Common myeloid progenitor, CD34-positive (primary cell): ENCODE measurements at regions not wholly inside any gene's neighbourhood (a gene's known extent, or its start where the extent isn't known, plus 50 kb on each side); places are given as distances from the start of the nearest gene placed in this dataset.

Experiments used
- CTCF ChIA-PET: fragments of 350-600 bp; sonication (Branson Sonifier 250); formaldehyde crosslinking; loops from one replicate; lab custom pipeline; 2021; ENCODE audit warnings: antibody characterized with exemption; lab: Charles Lee
- POLR2A ChIA-PET: fragments of 350-600 bp; sonication (Branson Sonifier 250); formaldehyde crosslinking; loops from one replicate; lab custom pipeline; 2021; ENCODE audit warnings: antibody characterized with exemption; lab: Charles Lee
- DNase-seq, 3 donors: peaks; one replicate each; pipeline versions ENCODE4 v3.0.0 to v3.0.0-alpha.2; 2013
- H3K27ac ChIP-seq, 2 experiments: 1 replicate in 1 of 2; 2 replicates in 1 of 2; pipeline ENCODE4 v1.7.0; 2013; ENCODE audit warnings: inconsistent platforms in 2 of 2, low read length in 2 of 2, mild to moderate bottlenecking in 2 of 2, low read depth in 1 of 2, moderate library complexity in 1 of 2; ENCODE audit not compliant: severe bottlenecking in 2 of 2, insufficient read depth in 1 of 2, poor library complexity in 1 of 2
- H3K27me3 ChIP-seq, 5 experiments: replicated peaks in 2 of 5; 1 replicate in 3 of 5; 2 replicates in 2 of 5; pipeline versions ENCODE4 v1.6.1 to v1.7.0; 2013; ENCODE audit warnings: low read length in 4 of 5, mild to moderate bottlenecking in 2 of 5, moderate library complexity in 2 of 5, inconsistent platforms in 1 of 5; ENCODE audit not compliant: insufficient read depth in 5 of 5, control insufficient read depth in 4 of 5
- H3K36me3 ChIP-seq, 4 experiments: 1 replicate in 2 of 4; 2 replicates in 2 of 4; pipeline versions ENCODE4 v1.6.1 to v1.7.0; 2013; ENCODE audit warnings: low read length in 3 of 4, control low read depth in 1 of 4, mild to moderate bottlenecking in 1 of 4; ENCODE audit not compliant: control insufficient read depth in 4 of 4, insufficient read depth in 4 of 4
- H3K4me1 ChIP-seq, 4 experiments: 1 replicate in 3 of 4; 2 replicates in 1 of 4; pipeline versions ENCODE4 v1.6.1 to v1.7.1; 2013; ENCODE audit warnings: low read length in 3 of 4, mild to moderate bottlenecking in 3 of 4, control low read depth in 1 of 4, inconsistent platforms in 1 of 4, moderate library complexity in 1 of 4; ENCODE audit not compliant: control insufficient read depth in 4 of 4, insufficient read depth in 4 of 4; ENCODE audit errors: control extremely low read depth in 1 of 4
- H3K4me3 ChIP-seq, 7 experiments: 1 replicate in 4 of 7; 2 replicates in 3 of 7; pipeline versions ENCODE4 v1.5.1 to v1.7.0; 2013; ENCODE audit warnings: mild to moderate bottlenecking in 7 of 7, low read length in 6 of 7, moderate library complexity in 6 of 7, inconsistent platforms in 2 of 7, low read depth in 2 of 7, control low read depth in 1 of 7; ENCODE audit not compliant: insufficient read depth in 4 of 7, control insufficient read depth in 1 of 7; ENCODE audit errors: extremely low read depth in 1 of 7
- H3K9me3 ChIP-seq, 5 experiments: 1 replicate in 4 of 5; 2 replicates in 1 of 5; pipeline versions ENCODE4 v1.6.1 to v1.7.1; 2013; ENCODE audit warnings: low read length in 4 of 5, mild to moderate bottlenecking in 2 of 5, inconsistent platforms in 1 of 5, low read depth in 1 of 5, moderate library complexity in 1 of 5; ENCODE audit not compliant: control insufficient read depth in 4 of 5, insufficient read depth in 2 of 5; ENCODE audit errors: control extremely low read depth in 1 of 5
- WGBS: methylation state at CpG from one replicate; pipeline ENCODE4 v1.1.5; 2013; ENCODE audit not compliant: insufficient coverage; 5-methylcytosine and 5-hydroxymethylcytosine counted together

DNA sequence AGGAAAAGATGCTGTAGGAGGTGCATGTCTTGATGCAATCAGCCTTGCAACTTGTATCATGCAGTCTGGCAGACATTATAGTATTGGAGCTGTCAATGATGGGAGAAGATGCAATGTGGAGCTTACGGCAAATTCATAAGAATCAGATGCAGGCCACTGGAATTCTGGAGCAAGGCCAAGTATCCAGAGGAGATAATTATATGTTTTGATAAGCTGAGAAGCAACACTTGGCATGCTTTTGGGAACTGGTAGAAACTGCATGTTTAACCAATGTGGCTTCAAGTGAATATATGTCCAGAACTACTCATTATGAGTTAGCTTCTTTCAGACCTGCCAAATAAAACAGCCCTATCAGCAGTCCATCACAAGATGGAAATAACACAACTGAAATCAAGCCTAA is 249.1 kb upstream of the PPFIA2 start:
- no peak for DNase-seq
- ChIA-PET CTCF (no interaction called here), POLR2A (no interaction called here)
- no peak overlapping the region for H3K4me3 ChIP-seq
- H3K36me3 ChIP-seq = no peaks in the 10 kb centered on the region
- H3K9me3 ChIP-seq = peaks cover 0 to 1% (median 0%) of the 10 kb centered on the region in 5 experiments
- WGBS = 100% methylated on average over 1 of the region's 1 CpG
- H3K4me1 ChIP-seq = no peaks in the 10 kb centered on the region
- H3K27me3 ChIP-seq = peaks cover 0 to 2% (median 0%) of the 10 kb centered on the region in 5 experiments
- no peak overlapping the region for H3K27ac ChIP-seq

DNA sequence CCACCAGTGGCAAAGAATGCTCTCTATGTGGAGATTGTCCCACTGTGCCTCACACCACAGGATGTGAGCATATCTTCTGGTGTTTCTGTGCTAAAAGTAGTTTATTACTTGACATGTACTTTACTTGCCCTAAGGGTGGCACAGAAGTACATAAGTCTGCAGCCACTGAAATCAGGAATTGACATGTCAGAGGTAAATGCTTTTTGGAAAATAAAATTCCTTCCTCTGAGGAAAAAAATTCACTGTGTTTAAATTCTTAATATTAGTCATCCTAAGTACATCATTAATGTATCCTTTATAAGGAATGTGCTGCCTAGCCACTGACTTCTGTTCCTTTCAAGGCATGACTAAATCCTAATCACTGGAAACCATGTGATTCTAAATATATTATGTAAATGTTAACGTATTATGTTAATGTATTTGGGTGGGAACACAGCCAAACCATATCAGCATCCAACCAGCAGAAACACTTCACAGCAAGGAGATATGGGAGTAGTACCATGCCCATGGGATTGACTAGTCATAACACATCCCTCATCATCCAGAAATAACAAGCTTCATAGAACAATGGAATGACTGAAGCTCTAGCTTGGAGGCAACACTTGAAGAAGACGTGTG is 239.7 kb upstream of the PPFIA2 start:
- H3K4me3 ChIP-seq = no peak overlapping the region
- H3K9me3 ChIP-seq = no peaks in the 10 kb centered on the region
- ChIA-PET CTCF (no interaction called here), POLR2A (no interaction called here)
- H3K4me1 ChIP-seq = no peaks in the 10 kb centered on the region
- H3K27ac ChIP-seq = no peak overlapping the region
- H3K27me3 ChIP-seq = no peaks in the 10 kb centered on the region
- DNase-seq = no peak
- WGBS = 100% methylated on average over 1 of the region's 2 CpGs
- no peaks in the 10 kb centered on the region for H3K36me3 ChIP-seq

- CTCF ChIA-PET = interaction anchor here (0.7 to 4.0 kb wide), 12 partner anchors 12 to 348 kb away, joined by 3 to 23 read pairs (median 3); no protein-coding TSS in a partner anchor
- H3K9me3 ChIP-seq = no peaks in the 10 kb centered on the region
- DNase-seq = peak; percentile 52 to 77 (median 71)
- no peaks in the 10 kb centered on the region for H3K4me1 ChIP-seq
- H3K27ac ChIP-seq = no peak overlapping the region
- WGBS = 17% methylated on average over 1 of the region's 2 CpGs
- H3K27me3 ChIP-seq = peaks cover 0 to 3% (median 0%) of the 10 kb centered on the region in 5 experiments
- no peak overlapping the region for H3K4me3 ChIP-seq
- POLR2A ChIA-PET = no interaction called here
- H3K36me3 ChIP-seq = no peaks in the 10 kb centered on the region
Observed at GRCh38 chr12:81992461-81992860, 233.3 kb upstream of the PPFIA2 start.

- Histone ChIP-seq H3K27ac (no peak overlapping the region), H3K27me3 (peaks cover 0 to 4% (median 0%) of the 10 kb centered on the region in 5 experiments), H3K4me3 (no peak overlapping the region), H3K4me1 (no peaks in the 10 kb centered on the region), H3K9me3 (no peaks in the 10 kb centered on the region), H3K36me3 (no peaks in the 10 kb centered on the region)
- ChIA-PET CTCF (interaction anchor here (0.7 to 4.0 kb wide), 12 partner anchors 11 to 347 kb away, joined by 3 to 23 read pairs (median 3); no protein-coding TSS in a partner anchor), POLR2A (no interaction called here)
- DNase-seq = no peak
Observed at GRCh38 chr12:81991868-81992267, 232.7 kb upstream of the PPFIA2 start.

DNA sequence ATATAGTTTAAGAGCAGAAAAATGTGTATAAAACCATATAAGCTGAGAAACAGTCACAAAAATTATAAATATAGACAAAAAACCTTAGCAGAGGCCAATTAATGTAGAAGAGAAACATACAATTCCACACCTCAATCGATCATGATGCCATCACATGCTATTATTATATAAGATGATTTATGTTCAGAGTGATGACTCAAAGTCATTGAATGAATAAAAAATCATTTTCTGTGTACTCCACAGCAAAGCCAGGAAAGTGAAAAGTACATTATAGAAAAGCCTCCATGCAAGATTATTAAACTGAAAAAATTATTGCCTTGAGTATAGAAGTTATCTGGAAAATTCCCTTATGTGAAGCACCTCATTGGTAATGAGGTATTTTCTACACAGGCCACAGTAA is 229.2 kb upstream of the PPFIA2 start:
- CTCF ChIA-PET = no interaction called here
- Histone ChIP-seq H3K27ac (no peak overlapping the region), H3K4me1 (no peaks in the 10 kb centered on the region), H3K27me3 (peaks cover 0 to 4% (median 0%) of the 10 kb centered on the region in 5 experiments), H3K9me3 (no peaks in the 10 kb centered on the region), H3K4me3 (no peak overlapping the region), H3K36me3 (no peaks in the 10 kb centered on the region)
- no peak for DNase-seq
- POLR2A ChIA-PET = no interaction called here
- no CpG with 5 or more reads among the region's 1 CpG for WGBS

DNA sequence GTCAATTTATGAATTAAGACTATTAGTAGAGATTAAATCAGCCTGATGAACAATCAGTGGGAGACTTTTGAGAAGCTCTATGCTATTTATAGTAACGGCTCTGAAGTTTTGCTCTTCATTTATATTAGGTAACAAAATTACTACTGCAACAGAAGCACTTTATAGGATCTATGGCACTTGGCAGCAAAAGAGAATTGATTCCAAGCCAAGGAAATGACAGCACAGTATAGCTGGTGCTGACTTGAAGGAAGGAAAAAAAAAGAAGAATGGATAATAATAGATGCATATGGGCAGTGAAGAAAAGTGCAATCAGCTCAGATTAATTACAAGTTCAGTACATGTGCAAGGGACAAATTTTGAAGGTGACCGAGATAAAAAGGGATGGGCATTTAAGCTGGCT is 228.2 kb upstream of the PPFIA2 start:
- ChIA-PET POLR2A (interaction anchor here (0.6 kb wide), 1 partner anchor 276 kb away, joined by 5 read pairs; no protein-coding TSS in a partner anchor), CTCF (no interaction called here)
- Histone ChIP-seq H3K4me3 (no peak overlapping the region), H3K27ac (no peak overlapping the region), H3K4me1 (no peaks in the 10 kb centered on the region), H3K36me3 (no peaks in the 10 kb centered on the region), H3K27me3 (peaks cover 0 to 4% (median 0%) of the 10 kb centered on the region in 5 experiments), H3K9me3 (no peaks in the 10 kb centered on the region)
- no peak for DNase-seq
- 50% methylated on average over 1 of the region's 2 CpGs for WGBS

- Histone ChIP-seq H3K4me1 (no peaks in the 10 kb centered on the region), H3K9me3 (no peaks in the 10 kb centered on the region), H3K36me3 (no peaks in the 10 kb centered on the region), H3K27ac (no peak overlapping the region), H3K4me3 (no peak overlapping the region), H3K27me3 (peaks cover 0 to 2% (median 0%) of the 10 kb centered on the region in 5 experiments)
- CTCF ChIA-PET = no interaction called here
- no CpG with 5 or more reads among the region's 2 CpGs for WGBS
- POLR2A ChIA-PET = no interaction called here
- DNase-seq = no peak
Observed at GRCh38 chr12:81976661-81977060, 217.5 kb upstream of the PPFIA2 start.
